GM12872 (cell line): ENCODE measurements at regions not wholly inside any gene's neighbourhood (a gene's known extent, or its start where the extent isn't known, plus 50 kb on each side); places are given as distances from the start of the nearest gene placed in this dataset.

ENCODE experiments used
- CTCF ChIP-seq: IDR thresholded peaks from 3 replicates; pipeline ENCODE4 v1.5.1; 2011; ENCODE audit warnings: low read depth, mild to moderate bottlenecking, low read length, moderate library complexity; ENCODE audit not compliant: insufficient read depth

- TF ChIP-seq CTCF = no peak
Observed at GRCh38 chr4:138903185-138903584, 112.4 kb upstream of the NOCT start.

DNA sequence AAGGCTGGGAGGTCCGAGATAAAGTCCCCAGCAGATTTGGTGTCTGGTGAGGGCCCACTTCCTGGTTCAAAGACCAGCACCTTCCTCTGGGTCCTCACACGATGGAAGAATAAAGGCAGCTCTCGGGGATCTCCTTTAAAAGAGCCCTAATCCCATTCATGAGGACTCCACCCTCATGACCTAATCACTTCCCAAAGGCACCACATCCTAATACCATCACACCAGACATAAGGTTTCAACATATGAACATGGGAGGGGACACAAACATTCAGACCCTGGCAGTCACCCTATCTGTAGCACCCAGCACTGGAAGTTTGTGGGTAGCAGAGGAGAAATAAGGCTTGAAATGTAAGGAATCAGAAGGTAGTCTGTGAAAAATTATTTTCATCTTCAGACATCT is 112.9 kb upstream of the NOCT start:
- no peak for TF ChIP-seq CTCF

GRCh38 chr4:138901177-138901576 is 114.4 kb upstream of the NOCT start:
- TF ChIP-seq CTCF = no peak

- no peak for TF ChIP-seq CTCF
Observed at GRCh38 chr4:138899999-138900398, 115.6 kb upstream of the NOCT start.

GRCh38 chr4:138898282-138898681 is 117.3 kb upstream of the NOCT start:
- TF ChIP-seq CTCF = no peak

GRCh38 chr4:138897811-138898226 is 117.8 kb upstream of the NOCT start:
- no peak for TF ChIP-seq CTCF

- no peak for TF ChIP-seq CTCF
Observed at GRCh38 chr4:138894709-138895108, 120.9 kb upstream of the NOCT start.

- TF ChIP-seq CTCF = no peak
Observed at GRCh38 chr4:138894011-138894410, 121.6 kb upstream of the NOCT start.
